HepG2 (cell line): ENCODE measurements at regions not wholly inside any gene's neighbourhood (a gene's known extent, or its start where the extent isn't known, plus 50 kb on each side); places are given as distances from the start of the nearest gene placed in this dataset.

Source experiments
- ATAC-seq: fragments of 200-7000 bp; cut with Tn5 transposase; 3 replicates; pipeline ENCODE4 v1.9.1; 2020; ENCODE audit warnings: mild to moderate bottlenecking, moderate library complexity
- BruUV-seq: library from RNA; stranded (reverse); fragments of 400-500 nt; replicated peaks from 2 replicates; lab custom pipeline; 2021; lab: Mats Ljungman, UMichigan
- CTCF ChIA-PET: fragments of 300-600 bp; formaldehyde crosslinking; extraction: SDS; loops from one replicate; lab custom pipeline; 2021; ENCODE audit warnings: low total read pairs, inconsistent platforms, low intra/inter-chr PET ratio; lab: Yijun Ruan, JAX
- POLR2A ChIA-PET: fragments of 350-600 bp; sonication (Branson Sonifier 250); formaldehyde crosslinking; loops from one replicate; lab custom pipeline; 2020; ENCODE audit warnings: antibody characterized with exemption, inconsistent platforms; lab: Yijun Ruan, JAX
- DNase-seq: peaks from one replicate; pipeline ENCODE4 v3.0.0-alpha.2; 2015; ENCODE audit warnings: low spot score
- FAIRE-seq: peaks from 3 replicates; lab custom pipeline; 2011; peaks lifted over from hg19 to GRCh38; lab: Jason Lieb, UNC
- H2AFZ ChIP-seq: one replicate; pipeline ENCODE4 v1.6.1; 2011; ENCODE audit warnings: low read length, inconsistent platforms
- H3K27ac ChIP-seq: fragments of 300-600 bp; 3 replicates; pipeline ENCODE4 v1.8.0; 2011; ENCODE audit warnings: mixed run types, mild to moderate bottlenecking, mixed read lengths, low read length, inconsistent platforms; ENCODE audit not compliant: insufficient read depth; ENCODE audit errors: extremely low read length
- H3K27me3 ChIP-seq, 2 experiments: fragments of 200-600 bp in 1 of 2; 2 replicates in 1 of 2; 3 replicates in 1 of 2; pipeline versions ENCODE4 v1.6.0 to v1.8.0; 2011; ENCODE audit warnings: low read length in 2 of 2, mild to moderate bottlenecking in 2 of 2, moderate library complexity in 2 of 2, inconsistent platforms in 1 of 2; ENCODE audit not compliant: insufficient read depth in 2 of 2, control insufficient read depth in 1 of 2
- H3K36me3 ChIP-seq, 2 experiments: fragments of 200-600 bp in 1 of 2; replicated peaks in 1 of 2; 2 replicates in 1 of 2; 3 replicates in 1 of 2; pipeline versions ENCODE4 v1.5.1 to v1.8.0; 2011; ENCODE audit warnings: low read length in 2 of 2, inconsistent platforms in 1 of 2; ENCODE audit not compliant: insufficient read depth in 2 of 2, control insufficient read depth in 1 of 2
- H3K4me1 ChIP-seq: 2 replicates; pipeline ENCODE4 v1.5.1; 2012; ENCODE audit warnings: low read length, inconsistent platforms; ENCODE audit not compliant: insufficient read depth
- H3K4me2 ChIP-seq: 2 replicates; pipeline ENCODE4 v1.6.0; 2011; ENCODE audit warnings: low read depth, low read length, inconsistent platforms
- H3K4me3 ChIP-seq, 3 experiments: fragments of 200-600 bp in 1 of 3; sonication (generic), shearing (Covaris generic) in 1 of 3; replicated peaks in 1 of 3; 2 replicates each; pipeline ENCODE4 v1.5.1; 2011 to 2016; ENCODE audit warnings: low read length in 3 of 3, inconsistent platforms in 2 of 3, low read depth in 2 of 3, mild to moderate bottlenecking in 2 of 3, control low read depth in 1 of 3, mixed read lengths in 1 of 3; ENCODE audit not compliant: insufficient read depth in 1 of 3
- H3K79me2 ChIP-seq: one replicate; pipeline ENCODE4 v1.6.1; 2011; ENCODE audit warnings: low read length, inconsistent platforms; ENCODE audit not compliant: insufficient read depth
- H3K9ac ChIP-seq: 2 replicates; pipeline ENCODE4 v1.6.0; 2011; ENCODE audit warnings: mild to moderate bottlenecking, low read depth, low read length, inconsistent platforms; ENCODE audit not compliant: insufficient read depth
- H3K9me3 ChIP-seq: 2 replicates; pipeline ENCODE4 v1.5.1; 2012; ENCODE audit warnings: mild to moderate bottlenecking, low read length
- H4K20me1 ChIP-seq: 2 replicates; pipeline ENCODE4 v1.6.0; 2011; ENCODE audit warnings: inconsistent platforms, mild to moderate bottlenecking, low read length, moderate library complexity; ENCODE audit not compliant: insufficient read depth
- FOXP1 ChIP-seq, 2 experiments: fragments of 450-650 bp in 1 of 2; IDR thresholded peaks; 2 replicates each; pipeline ENCODE4 v1.6.1; 2017 to 2018; ENCODE audit warnings: antibody characterized with exemption in 1 of 2
- KDM3A ChIP-seq: IDR thresholded peaks from 2 replicates; pipeline ENCODE4 v1.6.1; 2018; ENCODE audit warnings: low read depth, missing compliant biosample characterization
- KLF12 ChIP-seq: sonication (generic); formaldehyde crosslinking; IDR thresholded peaks from 2 replicates; pipeline ENCODE4 v1.4.0; 2020; ENCODE audit warnings: missing genetic modification reagents, borderline replicate concordance
- KLF16 ChIP-seq, 2 experiments: sonication (generic) in 1 of 2; formaldehyde crosslinking in 1 of 2; IDR thresholded peaks; 2 replicates each; pipeline versions ENCODE4 v1.6.1 to v1.8.0; 2016 to 2023; ENCODE audit warnings: missing genetic modification reagents in 2 of 2, missing compliant biosample characterization in 1 of 2
- RBFOX2 ChIP-seq: fragments of 200-400 bp; formaldehyde crosslinking; IDR thresholded peaks from 2 replicates; pipeline ENCODE4 v1.6.1; 2017; ENCODE audit warnings: low read depth, mild to moderate bottlenecking, low read length
- STAT5B ChIP-seq: sonication (generic); formaldehyde crosslinking; IDR thresholded peaks from 2 replicates; pipeline ENCODE4 v1.4.0; 2020; ENCODE audit warnings: missing genetic modification reagents
- ZNF354B ChIP-seq: sonication (generic); formaldehyde crosslinking; IDR thresholded peaks from 2 replicates; pipeline ENCODE4 v1.8.0; 2022; ENCODE audit warnings: mild to moderate bottlenecking, missing genetic modification reagents
- WGBS: methylation state at CpG from one replicate; pipeline ENCODE4 v1.1.6; 2017; ENCODE audit warnings: low lambda C conversion rate; 5-methylcytosine and 5-hydroxymethylcytosine counted together
- in situ Hi-C: cut with HindIII; loops from 2 replicates; pipeline ENCODE4 v1.10.0; 2017; ENCODE audit warnings: low pct_unique_long_range_greater_than_20kb; ENCODE audit not compliant: extremely low pct_ligation_motif_present
- intact Hi-C: fragments of 100-400 bp; cut with micrococcal nuclease; formaldehyde crosslinking; loops from one replicate; pipeline ENCODE4 v1.10.0; 2022; ENCODE audit not compliant: unreplicated experiment
- TF ChIP-seq, protein P1 (sequence below): sonication (generic); formaldehyde crosslinking; IDR thresholded peaks from 2 replicates; pipeline ENCODE4 v1.5.0; 2020; ENCODE audit warnings: mild to moderate bottlenecking, missing genetic modification reagents, moderate library complexity
- TF ChIP-seq, protein P2 (sequence below): sonication (generic); formaldehyde crosslinking; IDR thresholded peaks from 2 replicates; pipeline ENCODE4 v1.5.0; 2020; ENCODE audit warnings: missing genetic modification reagents

DNA sequence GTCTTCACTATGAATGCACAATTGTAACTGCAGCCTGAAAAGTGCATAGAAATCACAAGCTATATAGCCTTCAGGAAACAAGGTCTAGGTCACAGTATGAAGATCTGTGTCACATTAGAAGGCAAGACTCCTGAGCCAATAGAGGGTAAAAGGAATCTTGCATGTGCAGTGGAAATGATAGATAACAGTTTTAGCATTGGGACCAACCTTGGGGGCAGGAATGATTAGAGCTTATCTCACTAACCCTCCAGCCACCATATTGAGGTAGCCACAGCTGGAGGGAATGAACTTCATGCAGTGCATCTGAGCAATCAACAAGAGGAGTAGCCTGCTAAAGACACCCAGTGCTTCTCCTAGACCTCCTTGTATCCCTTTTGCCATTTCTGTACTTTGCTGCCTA is 390.1 kb downstream of the LTN1 start:
- Histone ChIP-seq H3K79me2 (no peaks in the 10 kb centered on the region), H3K9ac (no peak overlapping the region), H3K27me3 (no peaks in the 10 kb centered on the region), H3K27ac (no peak overlapping the region), H3K4me2 (no peak overlapping the region), H4K20me1 (no peaks in the 10 kb centered on the region), H2AFZ (no peak overlapping the region), H3K9me3 (peaks cover 82% of the 10 kb centered on the region), H3K4me1 (no peaks in the 10 kb centered on the region), H3K36me3 (no peaks in the 10 kb centered on the region), H3K4me3 (no peak overlapping the region)
- no peak for ATAC-seq
- ChIA-PET CTCF (no interaction called here), POLR2A (no interaction called here)
- no peak for DNase-seq
- intact Hi-C loops, result no loop called here
- TF ChIP-seq KDM3A (CRISPR knock-in tag) (no peak), FOXP1 (IDR thresholded peaks at IDR 0.05) (no peak), FOXP1 (CRISPR knock-in tag; IDR thresholded peaks at IDR 0.05) (no peak), KLF12 (CRISPR knock-in tag) (no peak)
- TF ChIP-seq, protein P1, sequence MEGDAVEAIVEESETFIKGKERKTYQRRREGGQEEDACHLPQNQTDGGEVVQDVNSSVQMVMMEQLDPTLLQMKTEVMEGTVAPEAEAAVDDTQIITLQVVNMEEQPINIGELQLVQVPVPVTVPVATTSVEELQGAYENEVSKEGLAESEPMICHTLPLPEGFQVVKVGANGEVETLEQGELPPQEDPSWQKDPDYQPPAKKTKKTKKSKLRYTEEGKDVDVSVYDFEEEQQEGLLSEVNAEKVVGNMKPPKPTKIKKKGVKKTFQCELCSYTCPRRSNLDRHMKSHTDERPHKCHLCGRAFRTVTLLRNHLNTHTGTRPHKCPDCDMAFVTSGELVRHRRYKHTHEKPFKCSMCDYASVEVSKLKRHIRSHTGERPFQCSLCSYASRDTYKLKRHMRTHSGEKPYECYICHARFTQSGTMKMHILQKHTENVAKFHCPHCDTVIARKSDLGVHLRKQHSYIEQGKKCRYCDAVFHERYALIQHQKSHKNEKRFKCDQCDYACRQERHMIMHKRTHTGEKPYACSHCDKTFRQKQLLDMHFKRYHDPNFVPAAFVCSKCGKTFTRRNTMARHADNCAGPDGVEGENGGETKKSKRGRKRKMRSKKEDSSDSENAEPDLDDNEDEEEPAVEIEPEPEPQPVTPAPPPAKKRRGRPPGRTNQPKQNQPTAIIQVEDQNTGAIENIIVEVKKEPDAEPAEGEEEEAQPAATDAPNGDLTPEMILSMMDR (CRISPR knock-in tag), result no peak
- in situ Hi-C loops, result no loop called here
- BruUV-seq, result no TSS peak
- no peak for FAIRE-seq

DNA sequence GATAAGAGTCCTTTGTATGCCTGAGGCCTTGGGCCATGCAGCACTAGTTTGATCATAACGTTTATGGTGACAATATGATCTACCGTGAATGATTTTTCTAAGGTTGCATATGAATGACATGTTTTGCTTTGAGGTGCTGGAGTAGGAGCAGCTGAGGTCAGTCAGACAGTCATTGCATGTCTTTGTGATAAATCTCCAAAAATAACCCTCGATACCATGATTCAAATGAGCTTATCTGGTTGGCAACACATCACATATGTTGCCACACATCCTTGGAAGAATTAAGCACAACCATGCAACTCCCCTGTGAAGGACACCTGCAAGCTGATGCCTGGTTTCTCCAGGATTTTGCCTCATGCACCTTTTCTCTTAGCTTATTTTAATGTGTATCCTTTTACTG is 394.5 kb downstream of the LTN1 start:
- TF ChIP-seq KLF16 (CRISPR knock-in tag; IDR thresholded peaks at IDR 0.05) (no peak), RBFOX2 (no peak), STAT5B (CRISPR knock-in tag) (no peak), ZNF354B (no peak)
- TF ChIP-seq, protein P2, sequence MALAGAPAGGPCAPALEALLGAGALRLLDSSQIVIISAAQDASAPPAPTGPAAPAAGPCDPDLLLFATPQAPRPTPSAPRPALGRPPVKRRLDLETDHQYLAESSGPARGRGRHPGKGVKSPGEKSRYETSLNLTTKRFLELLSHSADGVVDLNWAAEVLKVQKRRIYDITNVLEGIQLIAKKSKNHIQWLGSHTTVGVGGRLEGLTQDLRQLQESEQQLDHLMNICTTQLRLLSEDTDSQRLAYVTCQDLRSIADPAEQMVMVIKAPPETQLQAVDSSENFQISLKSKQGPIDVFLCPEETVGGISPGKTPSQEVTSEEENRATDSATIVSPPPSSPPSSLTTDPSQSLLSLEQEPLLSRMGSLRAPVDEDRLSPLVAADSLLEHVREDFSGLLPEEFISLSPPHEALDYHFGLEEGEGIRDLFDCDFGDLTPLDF (CRISPR knock-in tag), result no peak
- H3K79me2 ChIP-seq, result no peaks in the 10 kb centered on the region
- H3K4me3 ChIP-seq, result no peak overlapping the region
- peaks cover 60% of the 10 kb centered on the region for H3K9me3 ChIP-seq
- intact Hi-C loops (no loop called here), in situ Hi-C loops (no loop called here)
- ChIA-PET CTCF (no interaction called here), POLR2A (no interaction called here)
- no peaks in the 10 kb centered on the region for H4K20me1 ChIP-seq
- ATAC-seq, result no peak
- no peak for FAIRE-seq
- no peak overlapping the region for H2AFZ ChIP-seq
- H3K4me1 ChIP-seq, result no peaks in the 10 kb centered on the region
- no peaks in the 10 kb centered on the region for H3K27me3 ChIP-seq
- H3K9ac ChIP-seq, result no peak overlapping the region
- no TSS peak for BruUV-seq
- DNase-seq, result no peak
- WGBS, result 39% methylated on average over 3 of the region's 3 CpGs
- H3K36me3 ChIP-seq, result no peaks in the 10 kb centered on the region
- no peak overlapping the region for H3K27ac ChIP-seq
- H3K4me2 ChIP-seq, result no peak overlapping the region
